Bone marrow (tissue), 2 donors: ENCODE measurements at regions not wholly inside any gene's neighbourhood (a gene's known extent, or its start where the extent isn't known, plus 50 kb on each side); places are given as distances from the start of the nearest gene placed in this dataset.

ENCODE experiments used
- DNase-seq, 2 donors: peaks; one replicate each; lab custom pipeline; 2025; lab: John Stamatoyannopoulos, UW

DNA sequence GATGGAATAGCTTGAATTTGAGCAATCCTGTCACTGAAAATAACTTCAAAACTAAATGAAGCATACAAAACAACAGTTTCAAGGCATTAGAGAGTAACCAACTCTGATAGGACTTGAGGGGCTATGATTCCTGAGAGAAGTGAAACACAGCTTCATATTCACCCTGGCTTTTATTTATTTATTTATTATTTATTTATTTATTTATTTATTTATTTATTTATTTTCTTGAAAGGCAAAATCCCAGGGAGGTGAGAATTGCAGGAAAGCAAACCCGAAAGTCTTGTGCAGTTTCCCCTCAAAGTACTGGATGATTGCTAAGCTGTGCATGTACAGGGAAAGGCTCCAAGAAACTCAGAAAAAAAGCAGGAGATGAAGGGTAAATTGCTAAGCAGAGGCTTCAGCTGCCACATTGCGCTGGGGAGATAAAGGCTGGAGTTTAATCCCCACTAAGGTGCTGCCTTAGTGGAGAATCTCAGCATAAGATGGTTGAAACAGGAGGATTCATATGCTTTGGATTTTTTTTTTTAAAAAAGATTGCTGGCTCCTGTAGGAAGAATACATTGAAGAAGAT lies 72.9 kb upstream of the COL24A1 start:
- no peak for DNase-seq

DNA sequence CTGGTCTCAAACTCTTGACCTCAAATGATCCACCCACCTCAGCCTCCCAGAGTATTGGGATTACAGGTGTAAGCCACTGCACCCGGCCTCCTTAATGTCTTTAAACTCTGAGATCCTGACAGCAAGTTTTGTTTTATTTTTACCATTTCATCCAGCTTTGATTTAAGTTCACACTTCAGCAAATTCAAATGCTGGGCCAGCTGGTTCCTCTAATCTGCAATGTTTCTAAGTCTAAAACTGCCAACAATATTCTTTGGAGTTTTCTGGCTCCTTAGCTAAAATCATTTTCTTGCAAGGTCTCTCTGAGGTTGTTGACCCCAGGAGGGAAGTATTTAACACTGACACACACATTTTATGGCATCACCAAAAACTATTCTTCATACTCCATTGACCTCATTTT lies 72.0 kb upstream of the COL24A1 start:
- no peak for DNase-seq

DNA sequence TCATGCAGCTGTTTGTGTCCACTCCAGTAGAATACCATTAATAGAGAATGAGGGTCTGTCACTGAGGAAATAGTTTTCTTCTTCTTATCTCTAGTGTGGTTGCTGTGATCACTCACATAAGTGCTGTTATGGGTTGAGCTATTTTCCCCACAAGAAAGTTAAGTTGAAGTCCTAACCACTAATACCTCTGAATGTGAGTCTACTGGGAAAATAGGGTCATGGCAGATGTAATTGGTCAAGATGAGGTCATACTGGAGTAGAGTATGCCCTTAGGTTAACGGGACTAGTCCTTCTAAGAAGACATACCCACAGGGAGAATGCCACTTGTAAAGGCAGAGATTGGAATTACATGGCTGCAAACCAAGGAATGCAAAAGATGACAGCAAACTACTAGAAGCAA lies 70.5 kb upstream of the COL24A1 start:
- no peak for DNase-seq

DNA sequence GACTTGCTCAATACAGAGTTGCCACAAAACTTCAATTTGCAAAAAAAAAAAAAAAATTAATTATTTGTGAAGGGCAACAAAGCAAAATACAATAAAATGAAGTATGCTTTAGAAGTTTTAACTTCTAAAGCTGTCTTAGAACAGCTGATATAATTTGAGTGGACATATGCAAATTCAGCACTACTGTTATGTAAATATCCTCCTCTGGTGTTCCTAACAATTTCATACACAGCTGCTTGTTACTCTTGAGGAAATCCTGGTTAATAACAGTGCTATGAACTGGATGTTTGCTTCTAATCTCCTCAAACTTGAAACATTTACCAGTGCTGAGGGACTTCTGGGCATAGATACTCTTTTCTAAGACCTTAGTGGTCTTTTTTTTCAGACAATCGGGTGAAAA lies 69.6 kb upstream of the COL24A1 start:
- DNase-seq: no peak

DNA sequence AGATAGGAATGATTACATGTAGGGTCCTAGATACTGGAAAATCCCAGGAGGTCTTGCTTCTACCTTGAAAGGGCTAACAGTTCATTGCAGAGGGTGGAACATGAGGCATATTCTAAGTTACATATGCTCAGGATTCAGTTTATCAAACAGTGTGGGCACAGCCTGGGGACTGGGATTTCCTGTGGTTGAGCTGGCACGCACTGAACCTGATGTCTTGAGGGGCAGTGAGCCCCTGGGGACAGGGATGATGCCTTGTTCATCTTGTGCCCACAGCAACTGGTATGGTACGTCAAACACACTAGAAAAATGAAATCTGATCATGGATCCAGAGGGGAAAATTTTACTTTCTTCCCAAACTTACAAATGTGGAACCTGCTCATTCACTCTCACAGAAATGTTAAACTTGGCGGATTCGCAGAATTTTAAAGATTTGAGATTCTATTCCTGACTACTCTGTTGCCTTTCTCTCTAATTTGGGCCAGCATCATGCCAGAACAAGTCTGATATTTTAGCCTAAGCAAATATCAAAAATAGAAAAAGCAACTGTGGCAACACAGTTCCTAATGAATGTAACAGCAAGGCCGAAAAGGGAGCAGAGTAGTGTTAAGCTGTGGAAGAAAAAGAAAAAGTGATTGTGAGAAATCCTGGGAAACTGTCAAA lies 68.2 kb upstream of the COL24A1 start:
- peak in 1 of 2 donors; percentile 60 for DNase-seq

DNA sequence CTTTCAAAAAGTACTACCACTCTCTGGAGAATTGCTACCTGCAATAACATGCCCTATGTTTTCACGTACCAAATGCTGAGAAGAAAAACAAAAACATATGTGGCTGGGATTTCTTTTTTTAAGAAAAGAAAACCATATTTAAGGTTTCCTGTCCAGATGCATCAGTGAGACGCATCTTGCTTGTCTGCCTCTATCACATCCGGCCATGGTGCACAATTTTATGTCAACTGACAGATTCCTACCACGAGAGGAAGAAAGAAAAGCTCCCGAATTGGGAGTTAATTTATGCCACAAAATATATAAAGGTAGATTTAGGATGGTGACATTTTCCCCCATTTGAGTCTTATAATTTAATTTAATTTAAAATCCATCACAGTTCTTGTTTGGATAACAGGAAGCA lies 62.3 kb upstream of the COL24A1 start:
- DNase-seq: peak in 1 of 2 donors; percentile 90

DNA sequence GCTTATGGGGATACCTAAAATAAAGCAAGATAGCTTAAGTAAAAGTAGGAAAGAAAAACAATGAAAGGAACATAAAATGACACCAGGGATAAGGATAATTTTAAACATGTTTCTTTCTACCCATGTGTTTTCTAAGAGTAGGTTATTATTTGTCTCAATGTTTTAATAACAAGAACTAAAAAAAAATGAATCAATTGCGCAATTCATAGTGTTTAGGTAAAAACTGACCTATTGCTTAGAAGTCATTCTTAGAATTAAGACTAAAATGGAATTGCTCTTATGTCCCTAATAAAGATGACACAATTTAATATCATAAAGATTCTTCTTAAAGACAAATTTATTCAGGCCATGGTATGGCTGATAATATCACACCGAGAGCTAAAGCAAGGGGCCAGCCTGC lies 58.0 kb upstream of the COL24A1 start:
- no peak for DNase-seq

DNA sequence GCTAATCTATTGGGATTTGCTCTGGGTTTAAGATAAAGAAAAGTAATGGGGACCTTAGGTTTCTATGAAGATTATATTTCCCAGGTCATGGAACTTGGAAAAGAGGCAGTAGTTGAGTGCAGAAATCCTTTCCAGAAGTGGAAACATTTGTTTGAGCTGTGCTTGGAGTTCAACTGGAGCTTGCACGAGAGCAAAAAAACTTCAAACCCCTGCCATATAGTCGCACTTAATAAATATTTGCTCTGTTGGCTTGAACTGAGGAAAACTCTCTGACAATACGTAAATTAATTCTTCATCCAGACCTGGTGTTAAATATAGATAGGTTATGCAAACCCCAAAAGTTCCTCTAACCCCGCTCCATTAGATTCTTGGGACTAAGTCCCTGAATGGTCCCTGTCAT lies 52.8 kb upstream of the COL24A1 start:
- DNase-seq: no peak

DNA sequence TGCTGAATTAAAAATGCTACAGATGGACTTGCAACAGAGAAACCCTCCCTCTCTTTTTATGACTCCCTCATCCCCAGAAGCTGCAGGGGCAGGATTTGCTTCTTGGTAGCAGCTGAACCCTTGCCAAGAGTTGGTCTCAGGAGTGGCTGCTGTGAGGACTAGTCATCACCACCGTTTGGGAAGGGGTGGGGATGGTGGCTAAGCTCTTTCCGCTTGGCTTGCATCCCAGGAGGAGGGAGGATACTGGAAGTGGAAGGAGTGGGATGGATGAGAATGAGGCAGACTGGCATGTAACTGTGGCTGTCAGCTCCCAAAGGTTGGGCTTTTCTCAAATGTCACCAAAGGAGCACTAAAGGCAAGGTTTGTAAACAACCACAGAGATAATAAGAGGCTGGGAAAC lies 50.8 kb upstream of the COL24A1 start:
- no peak for DNase-seq
